HEK293 (cell line): ENCODE measurements at regions not wholly inside any gene's neighbourhood (a gene's known extent, or its start where the extent isn't known, plus 50 kb on each side); places are given as distances from the start of the nearest gene placed in this dataset.

Source experiments
- CTCF ChIP-seq: fragments of 450-650 bp; formaldehyde crosslinking; IDR thresholded peaks from 2 replicates; pipeline ENCODE4 v1.5.1; 2016; ENCODE audit warnings: missing biosample characterization, missing genetic modification characterization
- GFI1B ChIP-seq: fragments of 450-650 bp; formaldehyde crosslinking; IDR thresholded peaks from 2 replicates; pipeline ENCODE4 v1.5.1; 2016; ENCODE audit warnings: missing biosample characterization, missing genetic modification characterization
- SETDB1 ChIP-seq: IDR thresholded peaks from one replicate; pipeline ENCODE4 v1.6.1; 2017; ENCODE audit warnings: mild to moderate bottlenecking, low read length, moderate library complexity, mixed read lengths; ENCODE audit not compliant: insufficient read length
- WT1 ChIP-seq: fragments of 450-650 bp; formaldehyde crosslinking; IDR thresholded peaks from 2 replicates; pipeline ENCODE4 v1.5.1; 2016; ENCODE audit warnings: missing biosample characterization, missing genetic modification characterization
- YY1 ChIP-seq: fragments of 450-650 bp; formaldehyde crosslinking; IDR thresholded peaks from 2 replicates; pipeline ENCODE4 v1.5.1; 2018; ENCODE audit warnings: missing biosample characterization, missing genetic modification characterization
- ZBTB8A ChIP-seq: fragments of 450-650 bp; formaldehyde crosslinking; IDR thresholded peaks from 2 replicates; pipeline ENCODE4 v1.5.1; 2016; ENCODE audit warnings: missing biosample characterization, missing genetic modification characterization
- ZNF132 ChIP-seq: fragments of 450-650 bp; formaldehyde crosslinking; IDR thresholded peaks from 2 replicates; pipeline ENCODE4 v1.5.1; 2017; ENCODE audit warnings: missing biosample characterization, missing genetic modification characterization, borderline replicate concordance
- ZNF501 ChIP-seq: fragments of 450-650 bp; formaldehyde crosslinking; IDR thresholded peaks from 2 replicates; pipeline ENCODE4 v1.5.1; 2016; ENCODE audit warnings: missing biosample characterization, missing genetic modification characterization
- ZNF580 ChIP-seq: fragments of 450-650 bp; formaldehyde crosslinking; IDR thresholded peaks from 2 replicates; pipeline ENCODE4 v1.5.1; 2016; ENCODE audit warnings: missing biosample characterization, missing genetic modification characterization
- TF ChIP-seq, protein P1 (sequence below): fragments of 450-650 bp; formaldehyde crosslinking; IDR thresholded peaks from 2 replicates; pipeline ENCODE4 v1.5.1; 2017; ENCODE audit warnings: missing biosample characterization, missing genetic modification characterization
- TF ChIP-seq, protein P2 (sequence below): fragments of 450-650 bp; formaldehyde crosslinking; IDR thresholded peaks from 2 replicates; pipeline ENCODE4 v1.5.1; 2016; ENCODE audit warnings: missing biosample characterization, missing genetic modification characterization, low read depth
- TF ChIP-seq, protein P3 (sequence below): fragments of 450-650 bp; formaldehyde crosslinking; IDR thresholded peaks from 2 replicates; pipeline ENCODE4 v1.5.1; 2016; ENCODE audit warnings: missing biosample characterization, missing genetic modification characterization

DNA sequence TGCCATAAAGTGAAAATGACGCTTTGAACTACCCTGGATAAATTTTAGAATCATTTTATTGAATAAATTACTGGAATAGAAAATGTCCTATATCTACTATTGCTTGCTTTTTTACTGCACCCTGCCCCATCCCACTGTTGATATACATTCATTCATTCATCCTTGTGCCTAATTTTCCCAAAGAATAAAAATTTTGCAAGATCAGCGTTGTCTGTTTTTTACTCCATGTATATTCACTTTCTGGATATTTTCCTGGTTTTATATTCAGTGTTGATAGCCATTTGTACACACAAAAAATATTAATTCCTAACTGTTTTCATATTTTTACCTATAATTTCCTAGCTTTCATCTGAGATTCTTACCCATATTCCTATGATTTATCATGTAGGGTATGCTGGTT is 262.9 kb upstream of the MAGI2 start:
- TF ChIP-seq WT1 (tag by site-specific recombination) (no peak), CTCF (no peak), YY1 (tag by site-specific recombination) (no peak), ZNF132 (tag by site-specific recombination) (no peak), ZNF580 (no peak), GFI1B (tag by site-specific recombination) (no peak), ZBTB8A (no peak), ZNF501 (tag by site-specific recombination) (no peak), SETDB1 (no peak)
- TF ChIP-seq, protein P1, sequence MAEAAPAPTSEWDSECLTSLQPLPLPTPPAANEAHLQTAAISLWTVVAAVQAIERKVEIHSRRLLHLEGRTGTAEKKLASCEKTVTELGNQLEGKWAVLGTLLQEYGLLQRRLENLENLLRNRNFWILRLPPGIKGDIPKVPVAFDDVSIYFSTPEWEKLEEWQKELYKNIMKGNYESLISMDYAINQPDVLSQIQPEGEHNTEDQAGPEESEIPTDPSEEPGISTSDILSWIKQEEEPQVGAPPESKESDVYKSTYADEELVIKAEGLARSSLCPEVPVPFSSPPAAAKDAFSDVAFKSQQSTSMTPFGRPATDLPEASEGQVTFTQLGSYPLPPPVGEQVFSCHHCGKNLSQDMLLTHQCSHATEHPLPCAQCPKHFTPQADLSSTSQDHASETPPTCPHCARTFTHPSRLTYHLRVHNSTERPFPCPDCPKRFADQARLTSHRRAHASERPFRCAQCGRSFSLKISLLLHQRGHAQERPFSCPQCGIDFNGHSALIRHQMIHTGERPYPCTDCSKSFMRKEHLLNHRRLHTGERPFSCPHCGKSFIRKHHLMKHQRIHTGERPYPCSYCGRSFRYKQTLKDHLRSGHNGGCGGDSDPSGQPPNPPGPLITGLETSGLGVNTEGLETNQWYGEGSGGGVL (tag by site-specific recombination), result no peak
- TF ChIP-seq, protein P2, sequence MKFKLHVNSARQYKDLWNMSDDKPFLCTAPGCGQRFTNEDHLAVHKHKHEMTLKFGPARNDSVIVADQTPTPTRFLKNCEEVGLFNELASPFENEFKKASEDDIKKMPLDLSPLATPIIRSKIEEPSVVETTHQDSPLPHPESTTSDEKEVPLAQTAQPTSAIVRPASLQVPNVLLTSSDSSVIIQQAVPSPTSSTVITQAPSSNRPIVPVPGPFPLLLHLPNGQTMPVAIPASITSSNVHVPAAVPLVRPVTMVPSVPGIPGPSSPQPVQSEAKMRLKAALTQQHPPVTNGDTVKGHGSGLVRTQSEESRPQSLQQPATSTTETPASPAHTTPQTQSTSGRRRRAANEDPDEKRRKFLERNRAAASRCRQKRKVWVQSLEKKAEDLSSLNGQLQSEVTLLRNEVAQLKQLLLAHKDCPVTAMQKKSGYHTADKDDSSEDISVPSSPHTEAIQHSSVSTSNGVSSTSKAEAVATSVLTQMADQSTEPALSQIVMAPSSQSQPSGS, result no peak
- TF ChIP-seq, protein P3, sequence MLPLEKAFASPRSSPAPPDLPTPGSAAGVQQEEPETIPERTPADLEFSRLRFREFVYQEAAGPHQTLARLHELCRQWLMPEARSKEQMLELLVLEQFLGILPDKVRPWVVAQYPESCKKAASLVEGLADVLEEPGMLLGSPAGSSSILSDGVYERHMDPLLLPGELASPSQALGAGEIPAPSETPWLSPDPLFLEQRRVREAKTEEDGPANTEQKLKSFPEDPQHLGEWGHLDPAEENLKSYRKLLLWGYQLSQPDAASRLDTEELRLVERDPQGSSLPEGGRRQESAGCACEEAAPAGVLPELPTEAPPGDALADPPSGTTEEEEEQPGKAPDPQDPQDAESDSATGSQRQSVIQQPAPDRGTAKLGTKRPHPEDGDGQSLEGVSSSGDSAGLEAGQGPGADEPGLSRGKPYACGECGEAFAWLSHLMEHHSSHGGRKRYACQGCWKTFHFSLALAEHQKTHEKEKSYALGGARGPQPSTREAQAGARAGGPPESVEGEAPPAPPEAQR (tag by site-specific recombination), result no peak
